K562 (cell line): ENCODE measurements at regions not wholly inside any gene's neighbourhood (a gene's known extent, or its start where the extent isn't known, plus 50 kb on each side); places are given as distances from the start of the nearest gene placed in this dataset.
A peak's percentile ranks its signal among the peaks of the same experiment; 100 is the strongest.

Source experiments
- FOSL1 ChIP-seq: fragments of 200-800 bp; sonication (Bioruptor generic); conservative IDR thresholded peaks from 2 replicates; pipeline ENCODE4 v1.6.1; 2016; ENCODE audit warnings: missing genetic modification characterization, missing compliant biosample characterization
- HDAC1 ChIP-seq, 2 experiments: fragments of 450-650 bp; IDR thresholded peaks; 2 replicates each; pipeline ENCODE4 v1.6.1; 2016 to 2017; ENCODE audit warnings: inconsistent platforms in 1 of 2, mild to moderate bottlenecking in 1 of 2, moderate library complexity in 1 of 2
- ZNF274 ChIP-seq: IDR thresholded peaks from 2 replicates; pipeline ENCODE4 v1.6.1; 2011; ENCODE audit warnings: low read depth, mild to moderate bottlenecking, low read length, moderate library complexity, borderline replicate concordance

DNA sequence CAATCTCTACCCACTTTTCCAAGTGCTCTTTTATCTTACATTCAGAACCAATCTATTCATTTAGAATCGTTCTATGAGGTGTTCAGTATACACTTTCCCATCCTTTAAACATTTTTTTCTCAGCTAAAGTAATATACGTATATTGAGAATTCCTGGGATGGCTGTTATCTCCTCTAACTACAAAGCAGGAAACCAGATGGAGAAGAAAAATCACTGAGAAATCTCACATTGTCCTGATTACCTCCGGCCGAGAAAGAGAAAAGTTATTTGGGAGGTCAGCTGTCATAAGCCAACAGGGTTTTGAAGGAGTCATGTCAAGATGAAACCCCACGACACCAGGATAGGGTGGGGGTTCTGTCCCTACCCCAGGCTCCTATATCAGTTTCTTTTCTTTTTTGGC lies 99.2 kb upstream of the KDM7A start:
- TF ChIP-seq HDAC1 (IDR thresholded peaks at IDR 0.05) (peak in 1 of 2 experiments; percentile 72; a peak in 2 of 4 replicates), ZNF274 (no peak), FOSL1 (tag) (no peak)
